ENCODE measurements at regions not wholly inside any gene's neighbourhood (a gene's known extent, or its start where the extent isn't known, plus 50 kb on each side); places are given as distances from the start of the nearest gene placed in this dataset.
A peak's percentile ranks its signal among the peaks of the same experiment; 100 is the strongest.

- Histone ChIP-seq H3K4me2 (ENCODE audit: low read length) (no peak overlapping the region), H4K8ac (ENCODE audit: low read depth, low read length) (no peak overlapping the region), H2BK120ac (ENCODE audit: insufficient read depth, low read length, poor library complexity) (no peak overlapping the region), H3K23ac (ENCODE audit: low read length) (no peak overlapping the region), H3K4me3 (ENCODE audit: low read depth, low read length) (no peak overlapping the region), H3K79me1 (ENCODE audit: low read length) (no peaks in the 10 kb centered on the region), H3K4me1 (ENCODE audit: control insufficient read depth in 1 of 2, insufficient read depth in 2 of 2, low read length in 2 of 2) (peaks cover 0 to 2% of the 10 kb centered on the region in 2 experiments), H3K27ac (ENCODE audit: low read depth, low read length) (no peak overlapping the region), H3K4ac (ENCODE audit: low read depth, low read length) (no peak overlapping the region), H2AFZ (ENCODE audit: insufficient read depth, low read length, poor library complexity) (no peak overlapping the region), H4K12ac (ENCODE audit: low read depth, low read length) (no peak overlapping the region), H3K36me3 (ENCODE audit: control insufficient read depth in 1 of 2, insufficient read depth in 2 of 2, low read length in 2 of 2) (no peaks in the 10 kb centered on the region), H3K9ac (ENCODE audit: low read length) (no peak overlapping the region), H3K18ac (ENCODE audit: low read length) (no peak overlapping the region), H3K79me2 (ENCODE audit: control insufficient read depth, insufficient read depth, low read length, poor library complexity) (no peaks in the 10 kb centered on the region), H3K14ac (ENCODE audit: low read length) (no peak overlapping the region), H3K27me3 (ENCODE audit: insufficient read depth, low read length) (no peaks in the 10 kb centered on the region), H4K91ac (ENCODE audit: low read depth, low read length) (no peak overlapping the region), H2AK5ac (ENCODE audit: low read length) (no peak overlapping the region), H2BK5ac (ENCODE audit: low read depth, low read length, poor library complexity) (no peak overlapping the region), H2BK12ac (ENCODE audit: low read length) (no peak overlapping the region), H3K9me3 (ENCODE audit: insufficient read depth, low read depth, low read length) (no peaks in the 10 kb centered on the region)
- DNase-seq = no peak
- no CpG with 5 or more reads among the region's 3 CpGs for WGBS (ENCODE audit: extremely low coverage, insufficient coverage, insufficient read length)
These were observed 299.2 kb upstream of the ZNF608 start for GRCh38 chr5:125045646-125046045.

DNA sequence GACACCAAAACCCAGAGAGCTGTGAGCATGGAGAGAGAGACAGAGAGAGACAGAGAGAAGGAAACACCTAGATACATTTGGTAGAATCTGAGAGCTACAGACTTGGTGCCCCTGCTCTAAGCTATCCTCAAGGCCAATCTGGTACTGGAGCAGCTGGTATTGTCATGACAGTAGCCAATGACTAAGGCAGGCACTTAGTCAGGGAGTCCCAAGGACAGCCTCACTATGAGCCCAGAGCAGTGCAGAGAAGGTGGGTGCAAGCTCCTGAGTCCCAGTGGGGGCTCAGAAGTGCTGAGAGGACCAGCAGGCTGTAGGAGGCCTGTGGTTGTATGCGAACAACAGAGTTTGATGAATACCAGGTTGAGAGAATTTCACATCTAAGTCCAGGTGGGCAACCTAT is 300.4 kb upstream of the ZNF608 start:
- H3K23ac ChIP-seq (ENCODE audit: low read length) = no peak overlapping the region
- peaks cover 0 to 2% of the 10 kb centered on the region in 2 experiments for H3K4me1 ChIP-seq (ENCODE audit: control insufficient read depth in 1 of 2, insufficient read depth in 2 of 2, low read length in 2 of 2)
- H3K4me2 ChIP-seq (ENCODE audit: low read length) = no peak overlapping the region
- no peak overlapping the region for H3K4me3 ChIP-seq (ENCODE audit: low read depth, low read length)
- H3K79me1 ChIP-seq (ENCODE audit: low read length) = no peaks in the 10 kb centered on the region
- WGBS (ENCODE audit: extremely low coverage, insufficient coverage, insufficient read length) = no CpG with 5 or more reads among the region's 1 CpG
- H4K91ac ChIP-seq (ENCODE audit: low read depth, low read length) = no peak overlapping the region
- no peak overlapping the region for H2AK5ac ChIP-seq (ENCODE audit: low read length)
- H3K9ac ChIP-seq (ENCODE audit: low read length) = no peak overlapping the region
- no peaks in the 10 kb centered on the region for H3K79me2 ChIP-seq (ENCODE audit: control insufficient read depth, insufficient read depth, low read length, poor library complexity)
- H3K36me3 ChIP-seq (ENCODE audit: control insufficient read depth in 1 of 2, insufficient read depth in 2 of 2, low read length in 2 of 2) = no peaks in the 10 kb centered on the region
- no peak overlapping the region for H2BK5ac ChIP-seq (ENCODE audit: low read depth, low read length, poor library complexity)
- no peak overlapping the region for H2AFZ ChIP-seq (ENCODE audit: insufficient read depth, low read length, poor library complexity)
- DNase-seq = no peak
- H3K4ac ChIP-seq (ENCODE audit: low read depth, low read length) = no peak overlapping the region
- H3K14ac ChIP-seq (ENCODE audit: low read length) = no peak overlapping the region
- H3K18ac ChIP-seq (ENCODE audit: low read length) = no peak overlapping the region
- no peaks in the 10 kb centered on the region for H3K9me3 ChIP-seq (ENCODE audit: insufficient read depth, low read depth, low read length)
- H3K27ac ChIP-seq (ENCODE audit: low read depth, low read length) = no peak overlapping the region
- no peak overlapping the region for H4K12ac ChIP-seq (ENCODE audit: low read depth, low read length)
- H2BK120ac ChIP-seq (ENCODE audit: insufficient read depth, low read length, poor library complexity) = no peak overlapping the region
- H2BK12ac ChIP-seq (ENCODE audit: low read length) = no peak overlapping the region
- no peaks in the 10 kb centered on the region for H3K27me3 ChIP-seq (ENCODE audit: insufficient read depth, low read length)
- no peak overlapping the region for H4K8ac ChIP-seq (ENCODE audit: low read depth, low read length)

DNA sequence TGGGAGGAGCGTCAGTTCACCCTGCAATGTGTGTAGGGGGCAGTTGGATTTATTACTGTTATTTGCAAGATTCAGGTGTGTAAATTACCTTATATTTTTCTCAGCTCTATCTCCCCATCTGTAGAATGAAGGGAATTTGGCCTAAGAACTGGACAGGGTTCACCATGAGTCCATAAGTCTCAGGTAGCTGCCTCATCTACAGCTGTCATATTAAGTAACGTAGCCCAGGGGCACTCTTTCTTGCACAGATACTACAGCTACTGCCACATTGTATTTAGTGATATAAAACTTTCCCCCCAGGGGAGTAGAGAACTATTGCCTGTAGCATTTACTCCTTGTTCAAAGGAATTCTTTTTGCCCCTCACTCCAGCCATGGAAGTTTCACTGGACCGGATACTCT is 301.4 kb upstream of the ZNF608 start:
- H2AFZ ChIP-seq (ENCODE audit: insufficient read depth, low read length, poor library complexity) = no peak overlapping the region
- H3K18ac ChIP-seq (ENCODE audit: low read length) = no peak overlapping the region
- no peak overlapping the region for H2BK5ac ChIP-seq (ENCODE audit: low read depth, low read length, poor library complexity)
- H4K8ac ChIP-seq (ENCODE audit: low read depth, low read length) = no peak overlapping the region
- no peak overlapping the region for H3K14ac ChIP-seq (ENCODE audit: low read length)
- no peak overlapping the region for H3K9ac ChIP-seq (ENCODE audit: low read length)
- no peaks in the 10 kb centered on the region for H3K27me3 ChIP-seq (ENCODE audit: insufficient read depth, low read length)
- H3K27ac ChIP-seq (ENCODE audit: low read depth, low read length) = no peak overlapping the region
- H3K36me3 ChIP-seq (ENCODE audit: control insufficient read depth in 1 of 2, insufficient read depth in 2 of 2, low read length in 2 of 2) = no peaks in the 10 kb centered on the region
- no peak overlapping the region for H4K12ac ChIP-seq (ENCODE audit: low read depth, low read length)
- H3K79me1 ChIP-seq (ENCODE audit: low read length) = no peaks in the 10 kb centered on the region
- H3K79me2 ChIP-seq (ENCODE audit: control insufficient read depth, insufficient read depth, low read length, poor library complexity) = no peaks in the 10 kb centered on the region
- DNase-seq = peak; percentile 68 to 72
- H4K91ac ChIP-seq (ENCODE audit: low read depth, low read length) = no peak overlapping the region
- H2BK120ac ChIP-seq (ENCODE audit: insufficient read depth, low read length, poor library complexity) = no peak overlapping the region
- H3K4ac ChIP-seq (ENCODE audit: low read depth, low read length) = no peak overlapping the region
- WGBS (ENCODE audit: extremely low coverage, insufficient coverage, insufficient read length) = no CpG with 5 or more reads among the region's 3 CpGs
- H3K9me3 ChIP-seq (ENCODE audit: insufficient read depth, low read depth, low read length) = no peaks in the 10 kb centered on the region
- no peak overlapping the region for H3K4me2 ChIP-seq (ENCODE audit: low read length)
- no peak overlapping the region for H3K4me3 ChIP-seq (ENCODE audit: low read depth, low read length)
- H2BK12ac ChIP-seq (ENCODE audit: low read length) = no peak overlapping the region
- no peak overlapping the region for H3K23ac ChIP-seq (ENCODE audit: low read length)
- peaks cover 0 to 2% of the 10 kb centered on the region in 2 experiments for H3K4me1 ChIP-seq (ENCODE audit: control insufficient read depth in 1 of 2, insufficient read depth in 2 of 2, low read length in 2 of 2)
- no peak overlapping the region for H2AK5ac ChIP-seq (ENCODE audit: low read length)

- Histone ChIP-seq H2AK5ac (ENCODE audit: low read length) (no peak overlapping the region), H4K91ac (ENCODE audit: low read depth, low read length) (no peak overlapping the region), H2BK120ac (ENCODE audit: insufficient read depth, low read length, poor library complexity) (no peak overlapping the region), H3K23ac (ENCODE audit: low read length) (no peak overlapping the region), H3K4ac (ENCODE audit: low read depth, low read length) (no peak overlapping the region), H3K79me2 (ENCODE audit: control insufficient read depth, insufficient read depth, low read length, poor library complexity) (no peaks in the 10 kb centered on the region), H2BK5ac (ENCODE audit: low read depth, low read length, poor library complexity) (no peak overlapping the region), H3K79me1 (ENCODE audit: low read length) (no peaks in the 10 kb centered on the region), H3K9me3 (ENCODE audit: insufficient read depth, low read depth, low read length) (no peaks in the 10 kb centered on the region), H3K9ac (ENCODE audit: low read length) (no peak overlapping the region), H3K18ac (ENCODE audit: low read length) (no peak overlapping the region), H3K27me3 (ENCODE audit: insufficient read depth, low read length) (no peaks in the 10 kb centered on the region), H4K8ac (ENCODE audit: low read depth, low read length) (no peak overlapping the region), H3K4me1 (ENCODE audit: control insufficient read depth in 1 of 2, insufficient read depth in 2 of 2, low read length in 2 of 2) (no peaks in the 10 kb centered on the region), H3K36me3 (ENCODE audit: control insufficient read depth in 1 of 2, insufficient read depth in 2 of 2, low read length in 2 of 2) (no peaks in the 10 kb centered on the region), H4K12ac (ENCODE audit: low read depth, low read length) (no peak overlapping the region), H3K4me2 (ENCODE audit: low read length) (no peak overlapping the region), H3K27ac (ENCODE audit: low read depth, low read length) (no peak overlapping the region), H3K14ac (ENCODE audit: low read length) (no peak overlapping the region), H2AFZ (ENCODE audit: insufficient read depth, low read length, poor library complexity) (no peak overlapping the region), H2BK12ac (ENCODE audit: low read length) (no peak overlapping the region), H3K4me3 (ENCODE audit: low read depth, low read length) (no peak overlapping the region)
- DNase-seq = no peak
- WGBS (ENCODE audit: extremely low coverage, insufficient coverage, insufficient read length) = no CpG with 5 or more reads among the region's 6 CpGs
These were observed 303.6 kb upstream of the ZNF608 start for GRCh38 chr5:125049721-125050702.
